ENCODE measurements at regions not wholly inside any gene's neighbourhood (a gene's known extent, or its start where the extent isn't known, plus 50 kb on each side); places are given as distances from the start of the nearest gene placed in this dataset.

DNA sequence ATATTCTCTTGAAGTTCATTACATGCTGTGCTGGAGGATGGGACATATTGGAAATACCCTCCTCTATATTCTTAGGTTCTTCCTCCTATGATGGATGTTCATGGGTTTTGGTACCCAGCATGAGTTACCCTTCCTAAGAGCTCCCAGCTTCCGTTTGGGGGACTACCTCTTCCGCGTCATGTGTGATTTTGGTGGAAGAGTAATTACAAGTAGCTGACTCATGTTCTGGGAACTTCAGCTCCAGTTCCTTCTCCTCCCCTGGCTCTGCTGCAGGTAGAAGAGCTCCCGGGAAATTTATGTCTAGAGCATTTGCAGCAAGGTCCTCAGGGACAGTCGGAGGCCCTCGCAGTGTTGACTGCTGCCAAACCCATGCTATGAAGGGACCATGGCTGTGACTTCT, 208.8 kb upstream of the IL12A start:
- TF ChIP-seq, protein P1, sequence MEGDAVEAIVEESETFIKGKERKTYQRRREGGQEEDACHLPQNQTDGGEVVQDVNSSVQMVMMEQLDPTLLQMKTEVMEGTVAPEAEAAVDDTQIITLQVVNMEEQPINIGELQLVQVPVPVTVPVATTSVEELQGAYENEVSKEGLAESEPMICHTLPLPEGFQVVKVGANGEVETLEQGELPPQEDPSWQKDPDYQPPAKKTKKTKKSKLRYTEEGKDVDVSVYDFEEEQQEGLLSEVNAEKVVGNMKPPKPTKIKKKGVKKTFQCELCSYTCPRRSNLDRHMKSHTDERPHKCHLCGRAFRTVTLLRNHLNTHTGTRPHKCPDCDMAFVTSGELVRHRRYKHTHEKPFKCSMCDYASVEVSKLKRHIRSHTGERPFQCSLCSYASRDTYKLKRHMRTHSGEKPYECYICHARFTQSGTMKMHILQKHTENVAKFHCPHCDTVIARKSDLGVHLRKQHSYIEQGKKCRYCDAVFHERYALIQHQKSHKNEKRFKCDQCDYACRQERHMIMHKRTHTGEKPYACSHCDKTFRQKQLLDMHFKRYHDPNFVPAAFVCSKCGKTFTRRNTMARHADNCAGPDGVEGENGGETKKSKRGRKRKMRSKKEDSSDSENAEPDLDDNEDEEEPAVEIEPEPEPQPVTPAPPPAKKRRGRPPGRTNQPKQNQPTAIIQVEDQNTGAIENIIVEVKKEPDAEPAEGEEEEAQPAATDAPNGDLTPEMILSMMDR (IDR thresholded peaks at IDR 0.05), result no peak
- TF ChIP-seq POLR2A (IDR thresholded peaks at IDR 0.05), result no peak
